ENCODE measurements at regions not wholly inside any gene's neighbourhood (a gene's known extent, or its start where the extent isn't known, plus 50 kb on each side); places are given as distances from the start of the nearest gene placed in this dataset.

DNA sequence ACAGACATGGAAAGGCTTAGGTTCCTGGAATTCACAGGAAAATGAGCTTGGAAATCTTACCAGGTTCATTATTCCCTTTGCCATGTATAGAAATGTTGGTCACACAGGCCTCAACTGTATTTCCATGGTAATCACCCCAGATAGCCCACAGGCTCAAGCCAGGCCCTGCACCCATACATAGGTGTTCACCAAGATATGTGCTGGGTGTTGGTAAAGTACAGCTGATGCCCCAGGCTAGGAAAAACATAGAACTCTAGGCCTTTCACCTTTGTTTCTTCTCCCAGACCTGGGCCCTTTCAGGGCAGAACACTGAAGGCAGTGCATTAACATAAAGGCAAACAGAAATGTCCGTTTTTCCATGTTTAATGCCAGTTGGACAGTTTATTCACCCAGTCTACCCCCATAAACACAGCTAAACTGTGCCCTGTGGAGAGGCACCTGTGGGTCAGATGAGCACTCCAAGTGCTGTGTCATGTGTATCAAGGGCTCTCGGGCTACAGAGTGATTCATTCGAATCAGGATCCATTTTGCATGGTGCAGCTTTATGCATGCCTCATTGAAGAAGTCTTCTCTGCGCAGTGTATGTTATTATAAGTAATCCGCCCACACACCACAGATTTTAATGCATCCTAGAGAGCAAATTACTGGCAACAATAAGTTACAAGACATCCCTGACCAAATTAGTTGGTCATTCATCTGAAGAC, 93.4 kb upstream of the SLC30A5 start:
- TF ChIP-seq, protein P1, sequence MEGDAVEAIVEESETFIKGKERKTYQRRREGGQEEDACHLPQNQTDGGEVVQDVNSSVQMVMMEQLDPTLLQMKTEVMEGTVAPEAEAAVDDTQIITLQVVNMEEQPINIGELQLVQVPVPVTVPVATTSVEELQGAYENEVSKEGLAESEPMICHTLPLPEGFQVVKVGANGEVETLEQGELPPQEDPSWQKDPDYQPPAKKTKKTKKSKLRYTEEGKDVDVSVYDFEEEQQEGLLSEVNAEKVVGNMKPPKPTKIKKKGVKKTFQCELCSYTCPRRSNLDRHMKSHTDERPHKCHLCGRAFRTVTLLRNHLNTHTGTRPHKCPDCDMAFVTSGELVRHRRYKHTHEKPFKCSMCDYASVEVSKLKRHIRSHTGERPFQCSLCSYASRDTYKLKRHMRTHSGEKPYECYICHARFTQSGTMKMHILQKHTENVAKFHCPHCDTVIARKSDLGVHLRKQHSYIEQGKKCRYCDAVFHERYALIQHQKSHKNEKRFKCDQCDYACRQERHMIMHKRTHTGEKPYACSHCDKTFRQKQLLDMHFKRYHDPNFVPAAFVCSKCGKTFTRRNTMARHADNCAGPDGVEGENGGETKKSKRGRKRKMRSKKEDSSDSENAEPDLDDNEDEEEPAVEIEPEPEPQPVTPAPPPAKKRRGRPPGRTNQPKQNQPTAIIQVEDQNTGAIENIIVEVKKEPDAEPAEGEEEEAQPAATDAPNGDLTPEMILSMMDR (IDR thresholded peaks at IDR 0.05; ENCODE audit: low read depth, low read length, poor library complexity, severe bottlenecking): no peak
- no peak for TF ChIP-seq EZH2phosphoT487 (IDR thresholded peaks at IDR 0.05; ENCODE audit: borderline replicate concordance, low read length)

Data from DOHH2 (cell line).